Progenitor cell of endocrine pancreas (in vitro differentiated cells): ENCODE measurements at regions not wholly inside any gene's neighbourhood (a gene's known extent, or its start where the extent isn't known, plus 50 kb on each side); places are given as distances from the start of the nearest gene placed in this dataset.

ENCODE experiments used
- DNase-seq: peaks from one replicate; pipeline ENCODE4 v3.0.0; 2021; ENCODE audit warnings: low spot score; ENCODE audit not compliant: unreplicated experiment
- H3K27ac Mint-ChIP-seq: 2 replicates; pipeline ENCODE4 v1.8.0; 2021; ENCODE audit warnings: mild to moderate bottlenecking, moderate library complexity, mixed read lengths
- H3K27me3 Mint-ChIP-seq: 2 replicates; pipeline ENCODE4 v1.8.0; 2021; ENCODE audit warnings: mixed read lengths
- H3K36me3 Mint-ChIP-seq: 2 replicates; pipeline ENCODE4 v1.8.0; 2022; ENCODE audit warnings: mixed read lengths; ENCODE audit not compliant: insufficient read depth
- H3K4me1 Mint-ChIP-seq: 2 replicates; pipeline ENCODE4 v1.8.0; 2021; ENCODE audit warnings: low read depth, mixed read lengths
- H3K4me3 Mint-ChIP-seq: 2 replicates; pipeline ENCODE4 v1.8.0; 2021; ENCODE audit warnings: low read depth, mild to moderate bottlenecking, moderate library complexity, mixed read lengths
- H3K9me3 Mint-ChIP-seq: 2 replicates; pipeline ENCODE4 v1.8.0; 2021; ENCODE audit warnings: low read depth, mixed read lengths
- TF ChIP-seq, protein P1 (sequence below): fragments of 200-600 bp; sonication (generic); IDR thresholded peaks from one replicate; pipeline ENCODE4 v1.5.0; 2021; ENCODE audit warnings: antibody characterized with exemption, mild to moderate bottlenecking; ENCODE audit not compliant: unreplicated experiment

DNA sequence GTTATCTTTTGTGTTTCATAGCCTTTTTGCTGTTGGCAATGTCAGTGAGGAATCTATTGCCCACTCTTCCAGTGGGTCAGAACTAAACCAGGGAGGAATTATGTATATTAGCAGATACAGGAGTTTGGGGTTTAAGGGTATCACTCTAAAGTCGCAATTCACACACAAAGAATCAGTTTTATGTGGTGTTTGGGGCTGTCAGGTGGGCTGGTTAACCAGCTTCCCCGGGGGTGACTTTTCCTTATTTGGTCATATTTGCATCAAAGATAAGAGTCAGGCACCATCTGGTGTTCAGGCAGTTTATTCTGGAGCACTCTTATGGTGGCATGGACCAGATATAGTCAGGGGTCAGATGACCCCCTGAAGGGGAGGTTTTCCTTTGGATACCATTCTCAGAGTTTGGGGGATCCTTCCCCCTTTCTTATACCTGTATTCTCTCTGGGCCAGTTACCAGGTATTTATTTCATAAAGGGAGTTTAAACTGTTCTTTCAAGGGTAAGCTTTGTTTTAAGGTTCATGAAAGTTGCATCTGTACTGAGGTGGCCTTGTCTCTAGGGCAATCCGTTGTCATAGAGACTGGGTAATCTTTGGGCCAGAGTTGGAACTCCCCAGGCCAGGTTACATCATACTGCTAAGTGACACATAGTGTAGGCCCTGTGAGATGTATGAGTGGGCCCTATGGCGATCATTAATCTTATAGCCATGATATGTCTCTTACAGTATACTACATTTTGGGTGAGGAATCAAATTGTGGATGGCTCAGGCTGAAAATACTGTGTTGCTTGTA lies 148.2 kb downstream of the RWDD3 start:
- TF ChIP-seq, protein P1, sequence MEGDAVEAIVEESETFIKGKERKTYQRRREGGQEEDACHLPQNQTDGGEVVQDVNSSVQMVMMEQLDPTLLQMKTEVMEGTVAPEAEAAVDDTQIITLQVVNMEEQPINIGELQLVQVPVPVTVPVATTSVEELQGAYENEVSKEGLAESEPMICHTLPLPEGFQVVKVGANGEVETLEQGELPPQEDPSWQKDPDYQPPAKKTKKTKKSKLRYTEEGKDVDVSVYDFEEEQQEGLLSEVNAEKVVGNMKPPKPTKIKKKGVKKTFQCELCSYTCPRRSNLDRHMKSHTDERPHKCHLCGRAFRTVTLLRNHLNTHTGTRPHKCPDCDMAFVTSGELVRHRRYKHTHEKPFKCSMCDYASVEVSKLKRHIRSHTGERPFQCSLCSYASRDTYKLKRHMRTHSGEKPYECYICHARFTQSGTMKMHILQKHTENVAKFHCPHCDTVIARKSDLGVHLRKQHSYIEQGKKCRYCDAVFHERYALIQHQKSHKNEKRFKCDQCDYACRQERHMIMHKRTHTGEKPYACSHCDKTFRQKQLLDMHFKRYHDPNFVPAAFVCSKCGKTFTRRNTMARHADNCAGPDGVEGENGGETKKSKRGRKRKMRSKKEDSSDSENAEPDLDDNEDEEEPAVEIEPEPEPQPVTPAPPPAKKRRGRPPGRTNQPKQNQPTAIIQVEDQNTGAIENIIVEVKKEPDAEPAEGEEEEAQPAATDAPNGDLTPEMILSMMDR: no peak
- Mint-ChIP-seq H3K4me3 (no peak overlapping the region), H3K36me3 (no peaks in the 10 kb centered on the region), H3K27ac (peak overlapping the region; percentile 30), H3K4me1 (peaks cover 1% of the 10 kb centered on the region), H3K9me3 (no peaks in the 10 kb centered on the region), H3K27me3 (no peaks in the 10 kb centered on the region)
- no peak for DNase-seq

DNA sequence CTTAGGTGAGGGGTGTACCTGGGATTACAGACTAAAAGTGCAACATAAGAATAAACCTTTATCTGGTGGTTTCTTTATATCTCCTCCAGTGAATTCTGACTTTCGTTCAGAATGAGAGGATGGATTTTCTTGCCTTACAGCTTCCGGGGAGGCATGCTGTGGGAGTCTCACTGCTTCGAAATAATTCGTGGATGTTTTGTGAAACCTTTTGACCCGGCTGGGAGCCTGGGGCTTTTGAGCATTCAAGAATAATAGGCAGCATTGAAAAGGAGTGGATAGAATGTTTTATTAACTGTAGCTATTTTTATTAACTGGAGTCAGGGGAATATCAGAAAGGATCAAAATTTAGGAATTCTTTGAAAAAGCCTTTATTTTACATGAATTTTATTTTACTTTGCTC lies 149.1 kb downstream of the RWDD3 start:
- Mint-ChIP-seq H3K27ac (no peak overlapping the region), H3K27me3 (no peaks in the 10 kb centered on the region), H3K4me3 (no peak overlapping the region), H3K9me3 (no peaks in the 10 kb centered on the region), H3K4me1 (peaks cover 1% of the 10 kb centered on the region), H3K36me3 (no peaks in the 10 kb centered on the region)
- TF ChIP-seq, protein P1: no peak
- DNase-seq: no peak

DNA sequence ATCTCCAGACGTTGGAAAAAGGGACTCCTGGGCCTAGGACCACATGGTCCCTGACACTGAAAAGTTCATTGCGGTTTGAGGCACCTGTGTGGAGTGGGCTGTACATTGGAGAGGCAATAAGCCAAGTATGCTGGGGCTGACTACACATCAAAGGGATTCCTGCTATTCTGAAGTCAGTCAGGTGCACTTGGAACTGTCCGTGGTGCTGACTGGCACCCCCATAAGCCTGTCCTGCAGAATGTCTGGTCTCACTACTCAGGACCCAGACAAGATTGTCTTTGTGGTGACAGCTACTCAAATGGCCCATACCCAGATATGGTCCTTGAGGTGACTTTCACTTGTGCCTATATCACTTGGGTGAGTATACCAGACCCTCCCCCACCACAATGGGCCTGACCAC lies 150.6 kb downstream of the RWDD3 start:
- TF ChIP-seq, protein P1: no peak

DNA sequence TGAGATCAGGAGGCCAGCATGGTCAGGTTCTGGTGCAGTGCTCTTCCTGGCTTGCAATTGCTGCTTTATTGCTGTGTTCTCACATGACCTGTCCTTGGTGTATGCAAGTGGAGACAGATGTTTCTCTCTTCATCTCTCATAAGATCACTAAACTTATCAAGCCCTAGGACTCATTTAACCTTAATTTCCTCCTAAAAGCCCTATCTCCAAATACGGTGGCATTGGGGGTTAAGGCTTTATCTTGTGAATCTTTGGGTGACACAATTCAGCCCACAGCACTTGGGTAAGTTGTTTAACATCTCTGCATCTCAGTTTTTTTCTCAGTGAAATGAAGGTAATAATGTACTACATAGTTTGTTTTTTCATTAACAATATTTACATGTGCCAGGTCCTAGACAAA lies 152.4 kb downstream of the RWDD3 start:
- no peaks in the 10 kb centered on the region for H3K9me3 Mint-ChIP-seq
- TF ChIP-seq, protein P1: no peak
- H3K36me3 Mint-ChIP-seq: no peaks in the 10 kb centered on the region
- no peak overlapping the region for H3K27ac Mint-ChIP-seq
- no peak overlapping the region for H3K4me3 Mint-ChIP-seq
- no peak for DNase-seq
- H3K4me1 Mint-ChIP-seq: peaks cover 1% of the 10 kb centered on the region
- H3K27me3 Mint-ChIP-seq: no peaks in the 10 kb centered on the region

More for the DNA sequence above, 150.6 kb downstream of the RWDD3 start:
- no peak overlapping the region for H3K27ac Mint-ChIP-seq
- no peaks in the 10 kb centered on the region for H3K27me3 Mint-ChIP-seq
- no peaks in the 10 kb centered on the region for H3K36me3 Mint-ChIP-seq
- no peaks in the 10 kb centered on the region for H3K9me3 Mint-ChIP-seq
- no peak overlapping the region for H3K4me3 Mint-ChIP-seq
- peaks cover 1% of the 10 kb centered on the region for H3K4me1 Mint-ChIP-seq
- DNase-seq: peak; percentile 78

DNA sequence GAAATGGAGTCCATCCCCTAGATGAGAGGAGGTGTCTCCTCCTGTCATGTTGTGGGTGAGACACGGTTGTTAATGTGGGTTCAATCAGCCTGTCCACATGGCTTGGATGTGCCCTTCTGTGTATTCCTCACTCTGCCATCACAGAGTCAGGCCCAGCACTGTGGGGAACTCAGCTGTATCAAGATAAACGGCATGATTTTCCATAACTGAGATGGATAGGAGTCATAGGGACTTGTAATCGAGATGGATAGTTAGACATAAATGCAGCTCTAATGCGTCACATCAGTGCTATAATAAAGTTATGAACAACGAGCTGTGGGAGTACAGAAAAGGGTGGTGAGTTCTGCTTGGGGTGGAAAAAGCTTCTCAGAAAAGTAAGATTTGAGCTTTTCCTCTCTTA lies 152.9 kb downstream of the RWDD3 start:
- no peaks in the 10 kb centered on the region for H3K36me3 Mint-ChIP-seq
- no peaks in the 10 kb centered on the region for H3K27me3 Mint-ChIP-seq
- no peaks in the 10 kb centered on the region for H3K9me3 Mint-ChIP-seq
- DNase-seq: no peak
- H3K27ac Mint-ChIP-seq: no peak overlapping the region
- H3K4me3 Mint-ChIP-seq: no peak overlapping the region
- H3K4me1 Mint-ChIP-seq: no peaks in the 10 kb centered on the region
- TF ChIP-seq, protein P1: no peak
